Endothelial cell of umbilical vein (primary cell): ENCODE measurements at regions not wholly inside any gene's neighbourhood (a gene's known extent, or its start where the extent isn't known, plus 50 kb on each side); places are given as distances from the start of the nearest gene placed in this dataset.

Experiments used
- BruUV-seq: library from RNA; stranded (reverse); fragments of 400-500 nt; replicated peaks from 2 replicates; lab custom pipeline; 2021; lab: Mats Ljungman, UMichigan
- CTCF ChIA-PET: fragments of 300-600, 350-600 bp; sonication (Branson Sonifier 250); formaldehyde crosslinking; loops from one replicate; lab custom pipeline; 2021; ENCODE audit warnings: antibody characterized with exemption, inconsistent platforms; lab: Charles Lee
- POLR2A ChIA-PET: fragments of 300-600, 350-600 bp; sonication (Branson Sonifier 250); formaldehyde crosslinking; loops from one replicate; lab custom pipeline; 2021; ENCODE audit warnings: antibody characterized with exemption, inconsistent platforms; lab: Charles Lee
- DNase-seq: peaks from one replicate; pipeline ENCODE4 v3.0.0-alpha.2; 2011; ENCODE audit warnings: low read depth, low spot score
- FAIRE-seq: peaks from 2 replicates; lab custom pipeline; 2011; peaks lifted over from hg19 to GRCh38; lab: Jason Lieb, UNC
- H2AFZ ChIP-seq: 2 replicates; pipeline ENCODE4 v1.6.0; 2012; ENCODE audit warnings: low read depth, low read length, control low read depth, inconsistent platforms
- H3K27ac ChIP-seq: 2 replicates; pipeline ENCODE4 v1.5.1; 2011; ENCODE audit warnings: low read depth, mild to moderate bottlenecking, control low read depth, low read length, moderate library complexity; ENCODE audit not compliant: insufficient read depth
- H3K27me3 ChIP-seq, 2 experiments: 2 replicates each; pipeline versions ENCODE4 v1.6.0 to v1.6.1; 2011; ENCODE audit warnings: low read length in 2 of 2, mixed read lengths in 1 of 2; ENCODE audit not compliant: control insufficient read depth in 2 of 2, insufficient read depth in 2 of 2
- H3K36me3 ChIP-seq, 2 experiments: 2 replicates in 1 of 2; 3 replicates in 1 of 2; pipeline ENCODE4 v1.5.1; 2011; ENCODE audit warnings: low read length in 2 of 2, mild to moderate bottlenecking in 1 of 2, moderate library complexity in 1 of 2; ENCODE audit not compliant: control insufficient read depth in 2 of 2, insufficient read depth in 2 of 2; ENCODE audit errors: extremely low read depth in 1 of 2
- H3K4me1 ChIP-seq: 3 replicates; pipeline ENCODE4 v1.5.1; 2011; ENCODE audit warnings: mild to moderate bottlenecking, low read length; ENCODE audit not compliant: control insufficient read depth, insufficient read depth; ENCODE audit errors: extremely low read depth
- H3K4me2 ChIP-seq: 2 replicates; pipeline ENCODE4 v1.6.1; 2011; ENCODE audit warnings: low read length, control low read depth, mixed read lengths; ENCODE audit not compliant: insufficient read depth
- H3K4me3 ChIP-seq, 3 experiments: fragments of 200-600 bp in 1 of 3; sonication (generic), shearing (Covaris generic) in 1 of 3; replicated peaks in 1 of 3; 2 replicates each; pipeline ENCODE4 v1.5.1; 2011 to 2016; ENCODE audit warnings: control low read depth in 3 of 3, low read length in 3 of 3, mild to moderate bottlenecking in 2 of 3, inconsistent platforms in 1 of 3, low read depth in 1 of 3, moderate library complexity in 1 of 3; ENCODE audit not compliant: insufficient read depth in 1 of 3
- H3K79me2 ChIP-seq: 2 replicates; pipeline ENCODE4 v1.6.0; 2012; ENCODE audit warnings: low read length, inconsistent platforms; ENCODE audit not compliant: control insufficient read depth, insufficient read depth
- H3K9ac ChIP-seq: replicated peaks from 2 replicates; pipeline ENCODE3; 2011; ENCODE audit warnings: low read length, control low read depth; ENCODE audit not compliant: insufficient read depth; ENCODE audit errors: extremely low read depth
- H3K9me1 ChIP-seq: replicated peaks from 3 replicates; pipeline ENCODE4 v1.6.0; 2011; ENCODE audit warnings: mild to moderate bottlenecking, low read length; ENCODE audit not compliant: control insufficient read depth, insufficient read depth; ENCODE audit errors: extremely low read depth
- H3K9me3 ChIP-seq: replicated peaks from 2 replicates; pipeline ENCODE4 v1.5.1; 2012; ENCODE audit warnings: low read length, inconsistent platforms; ENCODE audit not compliant: control insufficient read depth, insufficient read depth
- H4K20me1 ChIP-seq: replicated peaks from 2 replicates; pipeline ENCODE3; 2011; ENCODE audit warnings: mild to moderate bottlenecking, low read length; ENCODE audit not compliant: control insufficient read depth, insufficient read depth; ENCODE audit errors: extremely low read depth
- EZH2 ChIP-seq: IDR thresholded peaks from 2 replicates; pipeline ENCODE4 v1.6.1; 2012; ENCODE audit warnings: borderline replicate concordance, low read depth, mild to moderate bottlenecking, moderate library complexity, low read length, inconsistent platforms; ENCODE audit not compliant: severe bottlenecking
- FOS ChIP-seq: IDR thresholded peaks from 2 replicates; pipeline ENCODE4 v1.6.1; 2011; ENCODE audit warnings: mild to moderate bottlenecking, low read length, moderate library complexity, borderline replicate concordance; ENCODE audit not compliant: insufficient read depth
- GATA2 ChIP-seq: IDR thresholded peaks from 2 replicates; pipeline ENCODE4 v1.7.0; 2011; ENCODE audit warnings: low read depth, mild to moderate bottlenecking, moderate library complexity, mixed read lengths, low read length; ENCODE audit not compliant: insufficient read length, insufficient read depth
- JUN ChIP-seq: IDR thresholded peaks from 2 replicates; pipeline ENCODE4 v1.6.1; 2011; ENCODE audit warnings: borderline replicate concordance, low read depth; ENCODE audit not compliant: insufficient read length, insufficient read depth
- MAX ChIP-seq: IDR thresholded peaks from 2 replicates; pipeline ENCODE4 v1.6.1; 2011; ENCODE audit not compliant: insufficient read depth, insufficient read length
- MYC ChIP-seq: IDR thresholded peaks from one replicate; pipeline ENCODE4 v1.6.1; 2011; ENCODE audit warnings: mild to moderate bottlenecking, low read depth, low read length
- POLR2A ChIP-seq: IDR thresholded peaks from 2 replicates; pipeline ENCODE4 v1.6.1; 2012; ENCODE audit warnings: low read depth, mild to moderate bottlenecking, control low read depth, low read length
- POLR2AphosphoS5 ChIP-seq: IDR thresholded peaks from 2 replicates; pipeline ENCODE4 v1.6.1; 2012; ENCODE audit warnings: low read depth, mild to moderate bottlenecking, control low read depth, low read length, moderate library complexity; ENCODE audit not compliant: insufficient read depth
- dilution Hi-C: fragments of 300-500 bp; cut with MboI; formaldehyde crosslinking; loops from one replicate; pipeline ENCODE4 v1.15.0; 2019; ENCODE audit warnings: low sequenced_read_pairs; ENCODE audit not compliant: extremely low pct_ligation_motif_present
- intact Hi-C: fragments of 100-400 bp; cut with micrococcal nuclease; formaldehyde crosslinking; loops from one replicate; pipeline ENCODE4 v1.10.0; 2022
- TF ChIP-seq, protein P1 (sequence below), 2 donors: IDR thresholded peaks; 1 replicate in 1 of 2; 2 replicates in 1 of 2; pipeline ENCODE4 v1.5.1; 2011; ENCODE audit warnings: low read length in 2 of 2, mild to moderate bottlenecking in 2 of 2, moderate library complexity in 2 of 2, control low read depth in 1 of 2, inconsistent platforms in 1 of 2, low read depth in 1 of 2; ENCODE audit not compliant: insufficient read depth in 1 of 2; ENCODE audit errors: extremely low read depth in 1 of 2

DNA sequence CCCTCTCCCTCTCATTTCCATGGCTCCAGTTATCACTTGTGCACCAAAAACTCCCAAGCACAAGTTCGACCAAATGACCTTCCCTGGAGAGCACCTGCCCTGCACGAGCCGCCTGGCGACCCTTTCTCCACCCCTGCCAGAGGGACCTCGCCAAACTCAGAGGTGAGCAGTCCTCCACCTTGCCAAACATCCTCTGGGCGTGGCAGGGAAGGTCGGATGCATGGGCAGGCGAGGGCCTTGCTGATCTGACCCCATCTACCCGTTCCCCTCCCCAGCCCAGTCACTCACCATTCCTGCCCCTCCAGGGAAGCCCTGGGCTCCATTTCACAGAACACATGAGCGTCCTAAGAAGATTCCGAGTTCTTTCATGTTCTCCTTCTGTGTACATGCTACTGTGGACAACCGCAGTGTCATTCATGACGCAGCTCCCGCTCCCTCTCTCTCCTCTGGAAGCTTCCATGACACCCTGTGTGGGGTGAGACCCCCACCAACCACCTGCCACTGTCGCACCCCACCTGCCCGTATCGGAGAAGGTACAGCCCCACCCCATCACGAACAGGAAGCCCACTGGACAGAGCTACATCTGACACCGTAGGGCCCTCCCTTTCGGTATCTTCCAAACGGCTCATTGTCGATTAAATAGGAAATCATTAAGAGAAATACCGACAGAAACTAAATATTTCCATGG, 104.3 kb downstream of the DACT2 start:
- no peak for TF ChIP-seq EZH2
- TF ChIP-seq, protein P1, sequence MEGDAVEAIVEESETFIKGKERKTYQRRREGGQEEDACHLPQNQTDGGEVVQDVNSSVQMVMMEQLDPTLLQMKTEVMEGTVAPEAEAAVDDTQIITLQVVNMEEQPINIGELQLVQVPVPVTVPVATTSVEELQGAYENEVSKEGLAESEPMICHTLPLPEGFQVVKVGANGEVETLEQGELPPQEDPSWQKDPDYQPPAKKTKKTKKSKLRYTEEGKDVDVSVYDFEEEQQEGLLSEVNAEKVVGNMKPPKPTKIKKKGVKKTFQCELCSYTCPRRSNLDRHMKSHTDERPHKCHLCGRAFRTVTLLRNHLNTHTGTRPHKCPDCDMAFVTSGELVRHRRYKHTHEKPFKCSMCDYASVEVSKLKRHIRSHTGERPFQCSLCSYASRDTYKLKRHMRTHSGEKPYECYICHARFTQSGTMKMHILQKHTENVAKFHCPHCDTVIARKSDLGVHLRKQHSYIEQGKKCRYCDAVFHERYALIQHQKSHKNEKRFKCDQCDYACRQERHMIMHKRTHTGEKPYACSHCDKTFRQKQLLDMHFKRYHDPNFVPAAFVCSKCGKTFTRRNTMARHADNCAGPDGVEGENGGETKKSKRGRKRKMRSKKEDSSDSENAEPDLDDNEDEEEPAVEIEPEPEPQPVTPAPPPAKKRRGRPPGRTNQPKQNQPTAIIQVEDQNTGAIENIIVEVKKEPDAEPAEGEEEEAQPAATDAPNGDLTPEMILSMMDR (IDR thresholded peaks at IDR 0.05; ENCODE audit: extremely low read depth in 1 of 2, insufficient read depth in 1 of 2, low read depth in 1 of 2, low read length in 2 of 2): no peak
- TF ChIP-seq POLR2AphosphoS5: no peak
- TF ChIP-seq POLR2A: no peak
- TF ChIP-seq MAX: no peak
- no peak for TF ChIP-seq JUN
- TF ChIP-seq FOS: no peak
- no peak for TF ChIP-seq MYC
- no peak for TF ChIP-seq GATA2
- DNase-seq (no peak), FAIRE-seq (no peak)
- dilution Hi-C loops: no loop called here
- no peaks in the 10 kb centered on the region for H3K36me3 ChIP-seq
- POLR2A ChIA-PET: no interaction called here
- CTCF ChIA-PET: no interaction called here
- intact Hi-C loops: no loop called here
- no peaks in the 10 kb centered on the region for H3K27me3 ChIP-seq
- H3K9ac ChIP-seq: no peak overlapping the region
- no peak overlapping the region for H3K4me3 ChIP-seq
- H3K79me2 ChIP-seq: no peaks in the 10 kb centered on the region
- no peak overlapping the region for H2AFZ ChIP-seq
- no peak overlapping the region for H3K27ac ChIP-seq
- H3K4me2 ChIP-seq: no peak overlapping the region
- H3K9me1 ChIP-seq: no peaks in the 10 kb centered on the region
- H3K4me1 ChIP-seq: no peaks in the 10 kb centered on the region
- no peaks in the 10 kb centered on the region for H4K20me1 ChIP-seq
- H3K9me3 ChIP-seq: no peaks in the 10 kb centered on the region
- BruUV-seq: no TSS peak
